ENCODE measurements at regions not wholly inside any gene's neighbourhood (a gene's known extent, or its start where the extent isn't known, plus 50 kb on each side); places are given as distances from the start of the nearest gene placed in this dataset.

- Histone ChIP-seq H2AFZ (ENCODE audit: low read depth, low read length, poor library complexity, severe bottlenecking) (no peak overlapping the region), H3K79me2 (ENCODE audit: insufficient read depth, low read length) (no peaks in the 10 kb centered on the region), H4K20me1 (ENCODE audit: insufficient read depth) (no peaks in the 10 kb centered on the region), H3K27me3 (ENCODE audit: insufficient read depth, low read length) (no peaks in the 10 kb centered on the region), H3K4me3 (replicated peaks in 1 of 2; ENCODE audit: low read depth in 1 of 2, low read length in 2 of 2) (no peak overlapping the region), H3K4me1 (ENCODE audit: control insufficient read depth in 1 of 2, insufficient read depth in 2 of 2, low read length in 2 of 2) (no peaks in the 10 kb centered on the region), H3K36me3 (ENCODE audit: control insufficient read depth in 1 of 2, insufficient read depth in 2 of 2, low read length in 2 of 2) (no peaks in the 10 kb centered on the region), H3K27ac (ENCODE audit: low read depth, low read length) (no peak overlapping the region), H3K9ac (ENCODE audit: low read length) (no peak overlapping the region), H3K4me2 (ENCODE audit: low read length) (no peak overlapping the region), H3K9me2 (ENCODE audit: insufficient read depth) (no peaks in the 10 kb centered on the region), H3K9me3 (ENCODE audit: control insufficient read depth in 1 of 2, insufficient read depth in 1 of 2, low read depth in 1 of 2, low read length in 2 of 2) (no peaks in the 10 kb centered on the region)
- BruUV-seq (replicated peaks): no TSS peak
- DNase-seq (ENCODE audit: low read depth, low spot score) (no peak), ATAC-seq (no peak)
- intact Hi-C loops (cut with micrococcal nuclease): no loop called here
- no peak for TF ChIP-seq POLR2A (IDR thresholded peaks at IDR 0.05; ENCODE audit: borderline replicate concordance, extremely low read depth, insufficient read depth, insufficient read length)
- TF ChIP-seq YY1 (IDR thresholded peaks at IDR 0.05; ENCODE audit: extremely low read depth, insufficient replicate concordance, low read depth, low read length): no peak
- no peak for TF ChIP-seq EZH2 (IDR thresholded peaks at IDR 0.05)
- no peak for TF ChIP-seq SRF (IDR thresholded peaks at IDR 0.05; ENCODE audit: low read depth)
- no peak for TF ChIP-seq TCF7L2 (IDR thresholded peaks at IDR 0.05; ENCODE audit: borderline replicate concordance, extremely low read depth, insufficient read depth, insufficient read length)
- no peak for TF ChIP-seq EGR1 (IDR thresholded peaks at IDR 0.05; ENCODE audit: low read depth)
- TF ChIP-seq ZFX (IDR thresholded peaks at IDR 0.05): no peak
- no peak for TF ChIP-seq FOSL1 (IDR thresholded peaks at IDR 0.05; ENCODE audit: low read depth)
- no peak for TF ChIP-seq CBX3 (IDR thresholded peaks at IDR 0.05; ENCODE audit: low read depth)
- TF ChIP-seq SIN3A (IDR thresholded peaks at IDR 0.05; ENCODE audit: low read depth): no peak
- TF ChIP-seq RAD21 (IDR thresholded peaks at IDR 0.05; ENCODE audit: low read depth): no peak
- no peak for TF ChIP-seq REST (IDR thresholded peaks at IDR 0.05; ENCODE audit: low read depth)
- TF ChIP-seq SP1 (IDR thresholded peaks at IDR 0.05; ENCODE audit: low read depth): no peak
- no peak for TF ChIP-seq POLR2AphosphoS5 (IDR thresholded peaks at IDR 0.05; ENCODE audit: low read depth, low read length)
- no peak for TF ChIP-seq ELF1 (IDR thresholded peaks at IDR 0.05; ENCODE audit: borderline replicate concordance, low read depth)
- ChIA-PET POLR2A (no interaction called here), RAD21 (ENCODE audit: low non-redundant PET in 1 of 2, low total read pairs in 2 of 2, uncharacterized antibody in 2 of 2, unreplicated experiment in 2 of 2) (no interaction called here), CTCF (no interaction called here)
Measured at GRCh38 chrX:99266255-99266654, 1143.8 kb downstream of the PCDH19 start.
